ENCODE measurements at regions not wholly inside any gene's neighbourhood (a gene's known extent, or its start where the extent isn't known, plus 50 kb on each side); places are given as distances from the start of the nearest gene placed in this dataset.

DNA sequence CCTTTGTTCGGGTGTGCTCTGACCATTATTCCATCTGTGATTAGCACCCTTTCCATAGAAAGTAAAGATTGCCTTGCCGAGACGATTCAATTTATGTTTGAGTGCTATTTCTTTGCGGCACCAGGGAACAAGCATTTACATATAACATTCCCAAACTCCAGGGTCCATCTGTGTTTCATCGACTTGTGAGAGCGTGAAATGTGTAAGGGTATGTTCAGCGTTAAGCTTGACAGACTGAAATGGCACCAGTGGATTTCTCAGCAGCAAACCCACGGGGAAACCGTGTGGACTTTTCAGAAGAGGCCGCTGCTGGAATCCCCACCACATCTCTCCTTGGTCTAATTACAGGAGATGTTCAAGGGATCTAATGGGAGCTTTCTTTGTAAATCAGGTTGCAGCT lies 270.5 kb downstream of the TCERG1L start:
- TF ChIP-seq GATA3 (IDR thresholded peaks at IDR 0.05; ENCODE audit: low read depth, low read length) (no peak), GATA2 (IDR thresholded peaks at IDR 0.05; ENCODE audit: low read depth, low read length) (no peak)

DNA sequence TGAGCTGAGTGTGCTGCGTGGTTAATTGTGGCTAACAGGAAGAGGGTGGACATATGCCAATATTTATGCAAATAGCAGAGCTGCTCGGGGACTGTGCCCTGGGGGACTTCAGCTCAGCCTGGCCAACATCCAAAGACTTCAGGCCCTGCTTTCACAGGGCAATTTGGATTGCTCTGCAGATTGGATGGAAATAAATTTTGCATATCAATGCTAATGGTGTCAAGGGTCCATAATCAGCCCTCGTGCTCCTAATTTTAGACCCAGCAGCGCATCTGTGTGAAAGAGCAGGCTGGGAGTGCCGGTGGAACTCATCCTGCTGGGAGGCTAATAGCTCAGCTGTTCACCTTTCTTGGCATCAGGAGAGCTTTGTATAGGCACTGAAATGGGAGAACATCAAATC lies 270.1 kb downstream of the TCERG1L start:
- TF ChIP-seq GATA2 (IDR thresholded peaks at IDR 0.05; ENCODE audit: low read depth, low read length) (no peak), GATA3 (IDR thresholded peaks at IDR 0.05; ENCODE audit: low read depth, low read length) (no peak)

Measured in SH-SY5Y (cell line).